Breast epithelium (tissue), 4 donors: ENCODE measurements at regions not wholly inside any gene's neighbourhood (a gene's known extent, or its start where the extent isn't known, plus 50 kb on each side); places are given as distances from the start of the nearest gene placed in this dataset.

Experiments
- DNase-seq, 2 donors: peaks; one replicate each; pipeline ENCODE4 v3.0.0-alpha.2; 2019; ENCODE audit warnings: low spot score in 2 of 2
- H3K27ac ChIP-seq, 2 donors: fragments of 200-600 bp; sonication (generic) in 1 of 2; one replicate each; pipeline ENCODE4 v1.5.1; 2016 to 2019; ENCODE audit warnings: mild to moderate bottlenecking in 1 of 2
- H3K27me3 ChIP-seq, 2 donors: fragments of 200-600 bp; sonication (generic) in 1 of 2; one replicate each; pipeline versions ENCODE4 v1.5.1 to v1.6.0; 2017 to 2019; ENCODE audit warnings: control low read depth in 1 of 2, mild to moderate bottlenecking in 1 of 2
- H3K36me3 ChIP-seq: fragments of 200-600 bp; one replicate; pipeline ENCODE4 v1.5.1; 2019
- H3K4me1 ChIP-seq, 2 donors: fragments of 200-600 bp; sonication (generic); one replicate each; pipeline ENCODE4 v1.5.1; 2016 to 2019; ENCODE audit warnings: control low read depth in 1 of 2
- H3K4me3 ChIP-seq, 3 donors: fragments of 200-600 bp; sonication (generic); 1 replicate in 2 of 3; 2 replicates in 1 of 3; pipeline ENCODE4 v1.5.1; 2016 to 2019; ENCODE audit warnings: mild to moderate bottlenecking in 3 of 3, moderate library complexity in 2 of 3
- H3K9me3 ChIP-seq, 2 donors: fragments of 200-600 bp; sonication (generic) in 1 of 2; one replicate each; pipeline ENCODE4 v1.5.1; 2016 to 2019; ENCODE audit warnings: control low read depth in 1 of 2
- POLR2A ChIP-seq: fragments of 450-650 bp; IDR thresholded peaks from one replicate; pipeline ENCODE4 v1.6.1; 2016; ENCODE audit warnings: antibody characterized with exemption, mild to moderate bottlenecking, moderate library complexity
- POLR2AphosphoS5 ChIP-seq, 3 donors: sonication (generic); formaldehyde crosslinking; IDR thresholded peaks; one replicate each; pipeline ENCODE4 v1.6.1; 2017; ENCODE audit warnings: antibody characterized with exemption in 3 of 3
- intact Hi-C: fragments of 100-400 bp; cut with DNase I; formaldehyde crosslinking; loops from one replicate; pipeline ENCODE4 v1.15.1; 2023; ENCODE audit warnings: low total_unique reads
- TF ChIP-seq, protein P1 (sequence below), 3 donors: fragments of 450-650 bp; IDR thresholded peaks; one replicate each; pipeline ENCODE4 v1.5.1; 2016 to 2017; ENCODE audit warnings: antibody characterized with exemption in 3 of 3, mild to moderate bottlenecking in 3 of 3, moderate library complexity in 3 of 3

DNA sequence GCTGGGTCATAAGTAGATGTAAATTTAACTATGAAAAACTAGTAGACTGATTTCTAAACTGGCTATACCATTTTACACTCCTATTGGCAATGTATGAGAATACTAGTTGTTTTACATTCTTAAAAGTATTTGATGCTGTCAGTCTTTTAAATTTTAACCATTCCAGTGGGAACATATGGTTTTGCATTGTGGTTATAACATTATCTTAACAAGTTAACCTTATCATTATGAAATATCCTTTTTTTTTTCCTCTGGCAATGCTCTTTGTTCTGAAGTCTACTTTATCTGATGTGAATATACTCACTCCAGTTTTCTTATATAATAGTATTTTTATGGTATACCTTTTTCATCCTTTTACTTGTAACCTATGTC, 548.9 kb upstream of the CLINT1 start:
- H3K9me3 ChIP-seq: peaks cover 5 to 8% of the 10 kb centered on the region in 2 donors
- no peak overlapping the region for H3K27ac ChIP-seq
- no peaks in the 10 kb centered on the region for H3K27me3 ChIP-seq
- H3K4me3 ChIP-seq: no peak overlapping the region
- TF ChIP-seq POLR2AphosphoS5 (IDR thresholded peaks at IDR 0.05) (no peak), POLR2A (no peak)
- TF ChIP-seq, protein P1, sequence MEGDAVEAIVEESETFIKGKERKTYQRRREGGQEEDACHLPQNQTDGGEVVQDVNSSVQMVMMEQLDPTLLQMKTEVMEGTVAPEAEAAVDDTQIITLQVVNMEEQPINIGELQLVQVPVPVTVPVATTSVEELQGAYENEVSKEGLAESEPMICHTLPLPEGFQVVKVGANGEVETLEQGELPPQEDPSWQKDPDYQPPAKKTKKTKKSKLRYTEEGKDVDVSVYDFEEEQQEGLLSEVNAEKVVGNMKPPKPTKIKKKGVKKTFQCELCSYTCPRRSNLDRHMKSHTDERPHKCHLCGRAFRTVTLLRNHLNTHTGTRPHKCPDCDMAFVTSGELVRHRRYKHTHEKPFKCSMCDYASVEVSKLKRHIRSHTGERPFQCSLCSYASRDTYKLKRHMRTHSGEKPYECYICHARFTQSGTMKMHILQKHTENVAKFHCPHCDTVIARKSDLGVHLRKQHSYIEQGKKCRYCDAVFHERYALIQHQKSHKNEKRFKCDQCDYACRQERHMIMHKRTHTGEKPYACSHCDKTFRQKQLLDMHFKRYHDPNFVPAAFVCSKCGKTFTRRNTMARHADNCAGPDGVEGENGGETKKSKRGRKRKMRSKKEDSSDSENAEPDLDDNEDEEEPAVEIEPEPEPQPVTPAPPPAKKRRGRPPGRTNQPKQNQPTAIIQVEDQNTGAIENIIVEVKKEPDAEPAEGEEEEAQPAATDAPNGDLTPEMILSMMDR (IDR thresholded peaks at IDR 0.05): no peak
- H3K36me3 ChIP-seq: no peaks in the 10 kb centered on the region
- no peaks in the 10 kb centered on the region for H3K4me1 ChIP-seq
- DNase-seq: no peak
- intact Hi-C loops: no loop called here

DNA sequence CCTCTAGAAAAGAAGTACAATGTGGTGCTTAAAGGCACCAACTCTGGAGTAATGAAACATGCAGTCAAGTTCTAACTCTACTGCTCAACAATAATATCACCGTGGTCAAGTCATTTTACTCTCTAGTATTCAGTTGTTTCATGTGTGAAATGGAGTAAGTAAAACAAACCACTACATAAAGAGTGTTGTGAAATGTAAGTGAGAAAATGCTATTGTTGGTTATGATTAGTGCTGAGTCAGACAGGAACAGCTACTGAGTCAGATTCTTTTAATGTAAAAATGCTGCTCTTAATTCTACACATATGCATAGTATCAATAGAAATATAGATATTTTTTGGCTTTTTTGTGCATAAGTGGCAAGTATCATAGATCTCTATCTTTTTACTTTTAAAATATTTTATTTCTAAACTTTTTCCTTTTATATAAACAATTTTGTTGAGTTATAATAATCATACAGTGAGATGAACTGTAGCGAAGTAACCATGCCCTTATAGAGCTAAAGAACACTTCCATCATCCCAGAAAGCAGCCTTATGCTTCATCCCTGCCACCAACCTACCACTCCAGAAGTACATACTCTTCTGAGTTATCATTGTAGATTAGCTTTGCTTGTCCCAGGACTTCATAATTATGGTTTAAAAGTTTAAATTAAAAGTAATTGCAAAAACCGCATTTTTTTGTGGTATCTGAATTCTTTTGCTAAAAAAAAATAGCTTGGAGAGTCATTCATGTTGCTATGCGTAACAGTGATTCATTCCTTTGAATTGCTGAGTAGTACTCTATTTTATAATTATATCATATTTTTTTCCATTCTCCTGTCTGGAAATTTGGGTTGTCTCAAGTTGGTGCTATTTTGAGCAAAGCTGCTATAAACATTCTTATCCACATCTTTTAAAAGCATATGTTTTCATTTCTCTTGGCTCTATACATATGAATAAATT, 548.2 kb upstream of the CLINT1 start:
- Histone ChIP-seq H3K27me3 (no peaks in the 10 kb centered on the region), H3K4me1 (no peaks in the 10 kb centered on the region), H3K36me3 (no peaks in the 10 kb centered on the region), H3K9me3 (peaks cover 5 to 12% of the 10 kb centered on the region in 2 donors), H3K4me3 (no peak overlapping the region), H3K27ac (no peak overlapping the region)
- DNase-seq: no peak
- intact Hi-C loops: no loop called here
- no peak for TF ChIP-seq POLR2A
- no peak for TF ChIP-seq POLR2AphosphoS5 (IDR thresholded peaks at IDR 0.05)
- TF ChIP-seq, protein P1 (IDR thresholded peaks at IDR 0.05): no peak

- Histone ChIP-seq H3K27me3 (no peaks in the 10 kb centered on the region), H3K9me3 (peaks cover 0 to 5% of the 10 kb centered on the region in 2 donors), H3K4me3 (no peak overlapping the region), H3K27ac (no peak overlapping the region), H3K4me1 (no peaks in the 10 kb centered on the region), H3K36me3 (no peaks in the 10 kb centered on the region)
- TF ChIP-seq, protein P1 (IDR thresholded peaks at IDR 0.05): no peak
- TF ChIP-seq POLR2A (no peak), POLR2AphosphoS5 (IDR thresholded peaks at IDR 0.05) (no peak)
- intact Hi-C loops: no loop called here
- no peak for DNase-seq
Measured at GRCh38 chr5:158398360-158399201, 539.6 kb upstream of the CLINT1 start.

DNA sequence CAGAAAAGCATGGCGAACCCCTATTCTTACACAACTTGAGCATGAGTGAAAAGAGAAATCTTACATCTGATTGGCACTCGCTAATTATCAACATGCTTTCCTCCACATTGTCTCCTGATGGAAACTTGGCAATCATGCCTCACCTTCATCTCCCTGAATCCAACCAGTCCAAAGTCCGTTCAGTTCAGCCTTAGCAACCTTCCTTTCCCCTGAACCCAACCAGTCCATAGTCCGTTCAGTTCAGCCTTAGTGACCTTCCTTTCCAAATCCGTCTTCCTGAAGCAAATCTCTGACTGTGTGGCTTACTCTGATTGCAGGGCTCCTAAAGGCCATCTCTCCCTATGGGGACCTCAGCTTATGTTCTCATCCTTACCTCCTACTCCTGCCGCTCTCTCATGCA, 538.3 kb upstream of the CLINT1 start:
- Histone ChIP-seq H3K4me3 (no peak overlapping the region), H3K36me3 (no peaks in the 10 kb centered on the region), H3K27ac (no peak overlapping the region), H3K27me3 (no peaks in the 10 kb centered on the region), H3K9me3 (no peaks in the 10 kb centered on the region), H3K4me1 (no peaks in the 10 kb centered on the region)
- no peak for DNase-seq
- TF ChIP-seq POLR2AphosphoS5 (IDR thresholded peaks at IDR 0.05): no peak
- intact Hi-C loops: no loop called here

GRCh38 chr5:158394102-158394501, 535.2 kb upstream of the CLINT1 start:
- TF ChIP-seq POLR2A: no peak
- TF ChIP-seq, protein P1 (IDR thresholded peaks at IDR 0.05): no peak
- TF ChIP-seq POLR2AphosphoS5 (IDR thresholded peaks at IDR 0.05): no peak
- Histone ChIP-seq H3K9me3 (no peaks in the 10 kb centered on the region), H3K4me1 (no peaks in the 10 kb centered on the region), H3K27ac (no peak overlapping the region), H3K36me3 (no peaks in the 10 kb centered on the region), H3K27me3 (no peaks in the 10 kb centered on the region), H3K4me3 (no peak overlapping the region)
- DNase-seq: no peak
- intact Hi-C loops: no loop called here
